ENCODE measurements at regions not wholly inside any gene's neighbourhood (a gene's known extent, or its start where the extent isn't known, plus 50 kb on each side); places are given as distances from the start of the nearest gene placed in this dataset.

- no peak for TF ChIP-seq POLR2AphosphoS5 (IDR thresholded peaks at IDR 0.05; ENCODE audit: low read depth, low read length)
- no peak for TF ChIP-seq SIN3A (IDR thresholded peaks at IDR 0.05; ENCODE audit: borderline replicate concordance, insufficient read depth, low read length)
- TF ChIP-seq TAF1 (IDR thresholded peaks at IDR 0.05; ENCODE audit: borderline replicate concordance, insufficient read depth, low read length) = no peak
- no peak for TF ChIP-seq REST (IDR thresholded peaks at IDR 0.05; ENCODE audit: insufficient read depth in 1 of 2, low read depth in 2 of 2, low read length in 2 of 2)
Observed at GRCh38 chr15:46709460-46710083, 1007.7 kb upstream of the SEMA6D start.
